ENCODE measurements at regions not wholly inside any gene's neighbourhood (a gene's known extent, or its start where the extent isn't known, plus 50 kb on each side); places are given as distances from the start of the nearest gene placed in this dataset.

GRCh38 chr1:224541072-224541790 lies 74.9 kb upstream of the CNIH3 start:
- Mint-ChIP-seq H3K9me3 (ENCODE audit: unreplicated experiment) (peaks cover 3% of the 10 kb centered on the region), H3K4me3 (ENCODE audit: unreplicated experiment) (no peak overlapping the region), H3K36me3 (ENCODE audit: low read depth, unreplicated experiment) (no peaks in the 10 kb centered on the region), H3K27me3 (ENCODE audit: low read depth, unreplicated experiment) (peaks cover 2% of the 10 kb centered on the region), H3K4me1 (ENCODE audit: low read depth, unreplicated experiment) (peaks cover 44% of the 10 kb centered on the region), H3K27ac (ENCODE audit: unreplicated experiment) (peak overlapping the region; percentile 99)
- Histone ChIP-seq H4K20me1 (ENCODE audit: insufficient read depth, low read length) (no peaks in the 10 kb centered on the region), H3K4me1 (ENCODE audit: insufficient read depth, low read length) (peaks cover 51% of the 10 kb centered on the region), H3K27ac (ENCODE audit: low read depth, low read length) (peak overlapping the region; percentile 98), H3K9me3 (ENCODE audit: insufficient read depth, low read depth, low read length) (no peaks in the 10 kb centered on the region), H3K9ac (ENCODE audit: low read length) (no peak overlapping the region), H3K4me3 (ENCODE audit: insufficient read depth, low read depth, low read length) (no peak overlapping the region), H3K36me3 (ENCODE audit: insufficient read depth, low read length) (no peaks in the 10 kb centered on the region), H3K79me2 (ENCODE audit: insufficient read depth, low read length) (no peaks in the 10 kb centered on the region), H3K27me3 (ENCODE audit: insufficient read depth, low read length) (no peaks in the 10 kb centered on the region), H3K4me2 (ENCODE audit: low read length) (no peak overlapping the region), H2AFZ (ENCODE audit: low read depth, low read length) (no peak overlapping the region)
- DNase-seq (ENCODE audit: low read depth): no peak
- TF ChIP-seq EZH2 (IDR thresholded peaks at IDR 0.05; ENCODE audit: insufficient read depth, low read length): no peak
- TF ChIP-seq CTCF (IDR thresholded peaks at IDR 0.05; ENCODE audit: insufficient read depth, low read depth, low read length): no peak
- FAIRE-seq: no peak

- Histone ChIP-seq H3K4me1 (ENCODE audit: insufficient read depth, low read length) (peaks cover 51% of the 10 kb centered on the region), H3K36me3 (ENCODE audit: insufficient read depth, low read length) (no peaks in the 10 kb centered on the region), H3K4me3 (ENCODE audit: insufficient read depth, low read depth, low read length) (peak overlapping the region; percentile 3), H3K27me3 (ENCODE audit: insufficient read depth, low read length) (no peaks in the 10 kb centered on the region), H2AFZ (ENCODE audit: low read depth, low read length) (no peak overlapping the region), H3K79me2 (ENCODE audit: insufficient read depth, low read length) (no peaks in the 10 kb centered on the region), H3K9me3 (ENCODE audit: insufficient read depth, low read depth, low read length) (no peaks in the 10 kb centered on the region), H3K27ac (ENCODE audit: low read depth, low read length) (peak overlapping the region; percentile 98), H3K4me2 (ENCODE audit: low read length) (peak overlapping the region; percentile 76), H3K9ac (ENCODE audit: low read length) (peak overlapping the region; percentile 71), H4K20me1 (ENCODE audit: insufficient read depth, low read length) (no peaks in the 10 kb centered on the region)
- TF ChIP-seq CTCF (IDR thresholded peaks at IDR 0.05; ENCODE audit: insufficient read depth, low read depth, low read length): no peak
- no peak for TF ChIP-seq EZH2 (IDR thresholded peaks at IDR 0.05; ENCODE audit: insufficient read depth, low read length)
- H3K9me3 Mint-ChIP-seq (ENCODE audit: unreplicated experiment): peaks cover 3% of the 10 kb centered on the region
- H3K36me3 Mint-ChIP-seq (ENCODE audit: low read depth, unreplicated experiment): no peaks in the 10 kb centered on the region
- peaks cover 44% of the 10 kb centered on the region for H3K4me1 Mint-ChIP-seq (ENCODE audit: low read depth, unreplicated experiment)
- peak overlapping the region; percentile 47 for H3K4me3 Mint-ChIP-seq (ENCODE audit: unreplicated experiment)
- FAIRE-seq: no peak
- peaks cover 2% of the 10 kb centered on the region for H3K27me3 Mint-ChIP-seq (ENCODE audit: low read depth, unreplicated experiment)
- DNase-seq (ENCODE audit: low read depth): peak; percentile 84
- H3K27ac Mint-ChIP-seq (ENCODE audit: unreplicated experiment): peak overlapping the region; percentile 99
These were observed 74.1 kb upstream of the CNIH3 start for GRCh38 chr1:224541901-224542630.

All from astrocyte (in vitro differentiated cells and primary cell).